ENCODE measurements at regions not wholly inside any gene's neighbourhood (a gene's known extent, or its start where the extent isn't known, plus 50 kb on each side); places are given as distances from the start of the nearest gene placed in this dataset.

- DNase-seq (ENCODE audit: low spot score): no peak
- ATAC-seq: no peak
- intact Hi-C loops (cut with DNase I): no loop called here
These were observed 291.1 kb upstream of the NOCT start for GRCh38 chr4:138724530-138724929.

DNA sequence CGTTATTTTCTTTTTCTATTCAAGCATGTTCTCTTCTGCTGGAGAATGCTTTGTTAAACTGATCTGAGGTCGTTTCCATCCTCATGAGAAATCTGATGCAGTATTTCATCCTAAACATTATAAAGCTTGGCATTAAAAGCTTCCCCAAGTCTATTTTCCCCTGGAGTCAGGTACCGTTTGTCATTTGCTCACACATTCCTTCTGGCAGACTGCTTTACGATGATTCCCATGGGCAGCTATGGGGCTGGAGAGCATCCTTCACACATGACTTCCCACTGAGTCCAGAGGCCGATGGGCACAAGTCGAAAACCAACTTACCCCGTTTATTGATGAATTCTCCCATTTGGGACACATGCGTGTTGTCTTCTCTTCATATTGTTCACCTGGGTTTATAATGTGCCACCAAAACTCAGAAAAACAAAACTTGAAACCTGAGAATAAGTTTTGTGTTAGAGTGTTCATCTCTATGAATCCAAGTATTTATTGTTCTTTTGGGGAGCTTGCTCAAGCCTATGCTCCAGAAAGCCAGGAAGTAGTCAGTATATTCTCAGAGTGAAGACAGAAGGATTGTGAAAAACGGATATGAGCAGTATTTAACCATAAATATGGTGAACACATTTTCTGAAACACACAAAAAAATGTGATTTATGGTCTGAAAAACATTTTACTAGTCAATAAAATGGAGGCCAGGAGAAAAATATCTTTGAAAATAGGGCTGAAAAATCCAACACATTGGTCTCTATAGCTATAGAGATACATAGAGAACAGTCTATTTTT, 298.8 kb upstream of the NOCT start:
- intact Hi-C loops (cut with DNase I): no loop called here
- no peak for DNase-seq (ENCODE audit: low spot score)
- ATAC-seq: no peak

- intact Hi-C loops (cut with DNase I): no loop called here
- DNase-seq (ENCODE audit: low spot score) (no peak), ATAC-seq (no peak)
These were observed 305.3 kb upstream of the NOCT start for GRCh38 chr4:138710297-138710696.

GRCh38 chr4:138709859-138710258, 305.7 kb upstream of the NOCT start:
- ATAC-seq (no peak), DNase-seq (ENCODE audit: low spot score) (no peak)
- intact Hi-C loops (cut with DNase I): no loop called here

DNA sequence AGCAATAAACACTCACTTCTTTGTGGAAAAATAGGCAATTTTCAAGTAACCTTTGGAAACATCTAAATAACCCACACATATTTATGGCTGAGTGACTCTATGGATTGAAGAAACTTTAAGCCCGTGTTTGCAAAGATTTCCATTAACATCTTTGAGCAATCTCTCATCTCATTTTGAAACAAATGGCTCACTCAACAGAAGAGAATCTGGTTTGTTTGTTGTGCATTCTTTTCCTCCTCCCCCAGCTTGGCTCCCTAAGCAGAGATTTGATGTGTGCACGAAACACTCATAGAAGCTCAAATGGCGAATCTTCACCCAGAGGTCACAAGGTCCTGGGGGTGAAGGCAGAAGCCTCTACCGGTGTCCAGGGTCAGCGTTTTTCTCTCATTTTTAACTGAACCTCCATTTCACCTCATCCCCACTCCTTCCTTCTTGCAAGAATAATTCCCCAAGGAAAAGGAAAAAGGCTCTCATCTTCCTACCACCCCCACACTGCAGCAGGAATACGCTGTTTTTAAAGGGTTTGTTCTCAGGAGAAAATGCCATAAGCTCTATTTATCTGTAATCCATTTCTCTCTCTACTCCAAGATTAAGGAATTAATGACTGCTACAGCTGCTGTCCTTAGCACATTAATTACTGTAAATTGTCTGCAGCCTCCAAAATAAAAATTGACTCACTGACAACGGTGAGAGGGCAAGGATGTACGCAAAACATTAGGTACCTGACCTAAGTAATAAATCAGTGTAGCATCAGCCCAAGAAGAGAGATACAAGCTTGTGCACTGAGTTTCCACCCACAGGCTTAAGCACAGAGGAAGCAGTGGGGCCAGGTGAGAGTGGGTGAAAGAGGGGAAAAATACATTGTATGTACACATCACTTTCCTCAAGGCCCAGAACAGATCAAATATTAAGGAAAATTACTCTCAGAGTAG, 307.6 kb upstream of the NOCT start:
- intact Hi-C loops (cut with DNase I): no loop called here
- ATAC-seq: no peak

GRCh38 chr4:138706201-138706600, 309.4 kb upstream of the NOCT start:
- ATAC-seq (no peak), DNase-seq (ENCODE audit: low spot score) (no peak)
- intact Hi-C loops (cut with DNase I): no loop called here

More for the DNA sequence above, 307.6 kb upstream of the NOCT start:
- DNase-seq (ENCODE audit: low spot score): no peak

- no peak for DNase-seq (ENCODE audit: low spot score)
- intact Hi-C loops (cut with DNase I): no loop called here
- no peak for ATAC-seq
These were observed 313.3 kb upstream of the NOCT start for GRCh38 chr4:138702190-138702824.

DNA sequence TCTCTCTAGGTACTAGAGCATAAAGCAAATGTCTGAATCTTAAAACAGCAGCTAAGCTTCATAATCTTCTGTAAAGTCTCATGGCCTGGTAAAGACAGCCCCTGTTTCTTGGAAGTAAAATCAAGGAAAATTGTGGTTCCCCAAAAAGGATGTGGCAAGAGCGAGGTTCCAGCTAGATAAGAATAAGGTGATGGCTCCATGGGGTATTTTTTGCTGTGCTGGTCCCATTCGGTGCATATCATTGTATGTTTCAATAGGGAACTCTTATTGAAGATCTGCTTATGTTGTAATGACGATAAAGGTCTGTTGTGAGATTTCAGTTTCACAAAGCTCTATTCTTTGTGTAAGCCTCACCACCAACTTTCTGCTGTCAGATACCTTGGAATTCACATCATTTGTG, 316.9 kb upstream of the NOCT start:
- intact Hi-C loops (cut with DNase I): no loop called here
- ATAC-seq (no peak), DNase-seq (ENCODE audit: low spot score) (no peak)

DNA sequence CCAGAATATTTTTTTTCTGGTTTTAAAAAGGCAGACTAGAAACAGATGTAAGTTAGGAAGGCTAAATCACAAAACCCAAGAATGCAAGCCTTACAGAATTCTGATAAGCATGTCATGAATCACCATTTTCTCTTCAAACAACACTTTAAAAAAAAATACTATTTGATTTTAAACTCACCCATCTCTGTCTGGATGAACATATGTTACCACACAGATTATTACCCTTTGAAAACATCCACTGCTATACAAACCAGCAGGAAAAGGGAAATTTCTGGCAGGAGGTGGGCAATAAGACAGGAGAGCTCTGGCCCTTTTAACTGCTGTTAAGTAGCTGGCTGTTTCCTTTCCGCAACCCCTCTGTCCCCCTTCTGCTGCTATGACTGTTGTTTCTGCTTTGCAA, 317.7 kb upstream of the NOCT start:
- ATAC-seq (no peak), DNase-seq (ENCODE audit: low spot score) (no peak)
- intact Hi-C loops (cut with DNase I): no loop called here

GRCh38 chr4:138696771-138697170, 318.8 kb upstream of the NOCT start:
- DNase-seq (ENCODE audit: low spot score) (no peak), ATAC-seq (no peak)
- intact Hi-C loops (cut with DNase I): no loop called here

GRCh38 chr4:138696058-138696457, 319.5 kb upstream of the NOCT start:
- ATAC-seq: no peak
- intact Hi-C loops (cut with DNase I): no loop called here
- no peak for DNase-seq (ENCODE audit: low spot score)

DNA sequence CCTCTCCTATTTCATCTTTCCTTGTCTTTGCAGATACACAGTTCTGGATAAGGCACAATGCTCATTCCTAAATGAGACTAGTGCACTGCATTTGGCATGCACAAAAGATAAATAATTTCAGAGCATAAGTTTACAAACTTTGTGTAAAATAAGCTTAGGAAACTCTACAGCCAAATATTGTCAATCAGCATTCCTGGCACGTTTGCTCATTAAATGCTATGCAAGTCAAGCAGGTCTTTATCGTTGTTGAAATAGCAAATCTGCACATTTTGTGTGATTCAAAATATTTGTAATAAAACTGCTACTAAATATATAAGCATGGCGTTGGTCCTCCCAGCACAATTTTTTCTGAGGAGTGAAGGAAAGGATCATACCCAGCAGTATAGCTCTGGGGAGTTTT, 322.1 kb upstream of the NOCT start:
- intact Hi-C loops (cut with DNase I): no loop called here
- no peak for DNase-seq (ENCODE audit: low spot score)
- no peak for ATAC-seq

DNA sequence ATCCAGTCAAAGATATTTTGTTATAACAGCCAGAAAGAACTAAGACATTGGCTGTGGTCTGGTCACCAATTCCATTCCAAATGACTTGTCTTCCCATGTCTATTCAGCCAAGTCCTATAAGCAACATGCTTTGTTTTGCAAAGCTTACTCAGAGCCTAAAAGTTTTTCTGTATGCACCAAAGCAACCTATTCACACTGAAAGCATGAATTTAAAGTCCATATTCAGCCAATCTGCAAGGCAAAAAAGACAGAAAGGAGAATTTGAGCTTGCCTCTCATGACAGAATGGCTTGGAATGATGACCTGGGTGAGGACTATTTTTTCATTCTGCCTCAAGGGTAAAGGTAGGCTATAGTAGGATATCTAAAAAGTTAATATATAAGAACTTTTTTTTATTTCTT, 323.2 kb upstream of the NOCT start:
- no peak for ATAC-seq
- intact Hi-C loops (cut with DNase I): no loop called here

GRCh38 chr4:138689593-138689992, 326.0 kb upstream of the NOCT start:
- DNase-seq (ENCODE audit: low spot score) (no peak), ATAC-seq (no peak)
- intact Hi-C loops (cut with DNase I): loop anchor here (5.0 kb wide), 1 partner anchor 898 kb away; no protein-coding TSS in a partner anchor

More for the DNA sequence above, 323.2 kb upstream of the NOCT start:
- DNase-seq (ENCODE audit: low spot score): no peak

DNA sequence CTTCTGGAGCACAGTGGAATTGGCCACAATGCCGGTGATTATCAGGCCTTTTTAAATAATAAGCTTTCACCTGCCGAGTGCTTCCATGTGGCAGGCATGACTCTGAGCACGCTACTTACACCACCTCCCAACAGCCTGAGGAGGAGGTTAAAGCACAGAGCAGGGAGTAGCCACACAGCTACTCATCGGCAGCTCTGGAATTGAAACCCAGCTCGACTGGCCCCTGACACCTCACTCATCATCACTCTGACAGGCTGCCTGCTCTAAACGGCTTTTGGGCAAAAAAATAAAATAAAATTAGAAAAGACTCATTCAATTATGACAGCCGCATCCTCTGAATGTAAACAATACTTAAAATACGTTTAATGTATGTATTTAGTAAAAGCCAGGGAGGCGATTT, 326.4 kb upstream of the NOCT start:
- intact Hi-C loops (cut with DNase I): loop anchor here (5.0 kb wide), 1 partner anchor 898 kb away; no protein-coding TSS in a partner anchor
- no peak for DNase-seq (ENCODE audit: low spot score)
- ATAC-seq: no peak

GRCh38 chr4:138688408-138689085, 327.0 kb upstream of the NOCT start:
- ATAC-seq: no peak

GRCh38 chr4:138686106-138686835, 329.3 kb upstream of the NOCT start:
- no peak for DNase-seq (ENCODE audit: low spot score)
- ATAC-seq: no peak
- intact Hi-C loops (cut with DNase I): loop anchor here (5.0 kb wide), 1 partner anchor 901 kb away; no protein-coding TSS in a partner anchor

More at GRCh38 chr4:138688408-138689085, 327.0 kb upstream of the NOCT start:
- intact Hi-C loops (cut with DNase I): loop anchor here (5.0 kb wide), 1 partner anchor 899 kb away; no protein-coding TSS in a partner anchor
- DNase-seq (ENCODE audit: low spot score): no peak

DNA sequence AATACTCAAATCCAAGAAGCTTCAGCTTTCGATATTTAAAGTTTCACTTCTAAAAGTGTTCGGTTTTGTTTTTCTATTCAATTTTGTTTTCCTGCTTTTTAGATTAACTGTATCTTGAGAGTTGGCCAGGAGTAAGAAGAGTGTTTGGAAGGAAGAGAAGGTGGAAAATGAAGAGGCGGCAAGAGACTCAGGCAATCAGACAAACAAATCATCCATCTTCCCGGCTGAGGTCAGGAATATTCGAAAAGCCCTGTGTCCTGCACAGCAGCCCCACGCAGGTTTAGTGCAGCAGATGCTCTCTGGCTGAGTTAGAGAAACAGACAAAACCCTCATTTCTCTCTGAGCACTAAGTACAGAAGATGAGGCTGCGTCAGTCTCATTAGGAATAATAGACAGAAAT, 330.3 kb upstream of the NOCT start:
- DNase-seq (ENCODE audit: low spot score) (no peak), ATAC-seq (no peak)
- intact Hi-C loops (cut with DNase I): loop anchor here (5.0 kb wide), 1 partner anchor 902 kb away; no protein-coding TSS in a partner anchor
